Ovary (tissue), 3 donors: ENCODE measurements at regions not wholly inside any gene's neighbourhood (a gene's known extent, or its start where the extent isn't known, plus 50 kb on each side); places are given as distances from the start of the nearest gene placed in this dataset.

Source experiments
- EP300 ChIP-seq: sonication (generic); formaldehyde crosslinking; IDR thresholded peaks from one replicate; pipeline ENCODE4 v1.6.1; 2017; ENCODE audit warnings: antibody characterized with exemption
- TF ChIP-seq, protein P1 (sequence below), 3 donors: fragments of 450-650 bp in 2 of 3; fragments of 200-600 bp in 1 of 3; IDR thresholded peaks; one replicate each; pipeline versions ENCODE4 v1.5.1 to v1.8.0; 2016 to 2022; ENCODE audit warnings: antibody characterized with exemption in 3 of 3, mild to moderate bottlenecking in 1 of 3
- donor health status: DM: no; HTN: no; CAD: no.

GRCh38 chr2:136347981-136348380, 230.0 kb upstream of the CXCR4 start:
- TF ChIP-seq, protein P1, sequence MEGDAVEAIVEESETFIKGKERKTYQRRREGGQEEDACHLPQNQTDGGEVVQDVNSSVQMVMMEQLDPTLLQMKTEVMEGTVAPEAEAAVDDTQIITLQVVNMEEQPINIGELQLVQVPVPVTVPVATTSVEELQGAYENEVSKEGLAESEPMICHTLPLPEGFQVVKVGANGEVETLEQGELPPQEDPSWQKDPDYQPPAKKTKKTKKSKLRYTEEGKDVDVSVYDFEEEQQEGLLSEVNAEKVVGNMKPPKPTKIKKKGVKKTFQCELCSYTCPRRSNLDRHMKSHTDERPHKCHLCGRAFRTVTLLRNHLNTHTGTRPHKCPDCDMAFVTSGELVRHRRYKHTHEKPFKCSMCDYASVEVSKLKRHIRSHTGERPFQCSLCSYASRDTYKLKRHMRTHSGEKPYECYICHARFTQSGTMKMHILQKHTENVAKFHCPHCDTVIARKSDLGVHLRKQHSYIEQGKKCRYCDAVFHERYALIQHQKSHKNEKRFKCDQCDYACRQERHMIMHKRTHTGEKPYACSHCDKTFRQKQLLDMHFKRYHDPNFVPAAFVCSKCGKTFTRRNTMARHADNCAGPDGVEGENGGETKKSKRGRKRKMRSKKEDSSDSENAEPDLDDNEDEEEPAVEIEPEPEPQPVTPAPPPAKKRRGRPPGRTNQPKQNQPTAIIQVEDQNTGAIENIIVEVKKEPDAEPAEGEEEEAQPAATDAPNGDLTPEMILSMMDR (IDR thresholded peaks at IDR 0.05): no peak
- no peak for TF ChIP-seq EP300
